ENCODE measurements at regions not wholly inside any gene's neighbourhood (a gene's known extent, or its start where the extent isn't known, plus 50 kb on each side); places are given as distances from the start of the nearest gene placed in this dataset.

DNA sequence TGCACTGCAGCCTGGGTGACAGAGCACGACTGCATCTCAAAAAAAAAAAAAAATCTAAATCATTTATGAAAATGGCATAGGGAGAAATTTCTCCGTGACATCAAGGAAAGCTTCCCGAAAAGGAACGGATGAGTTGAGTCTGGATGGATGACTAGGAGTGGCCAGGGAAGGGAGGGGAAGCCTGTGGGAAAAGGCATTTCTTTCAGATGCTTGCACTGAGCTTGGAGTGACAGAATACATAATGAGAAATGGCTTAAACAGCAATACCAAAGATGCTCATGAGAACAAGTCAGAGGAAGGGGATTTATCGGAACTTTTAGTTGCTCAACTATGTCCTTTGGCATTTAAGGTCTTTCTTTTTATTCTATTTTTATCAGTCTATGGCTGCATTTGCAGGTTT is 1369.2 kb upstream of the TMEM132C start:
- TF ChIP-seq, protein P1, sequence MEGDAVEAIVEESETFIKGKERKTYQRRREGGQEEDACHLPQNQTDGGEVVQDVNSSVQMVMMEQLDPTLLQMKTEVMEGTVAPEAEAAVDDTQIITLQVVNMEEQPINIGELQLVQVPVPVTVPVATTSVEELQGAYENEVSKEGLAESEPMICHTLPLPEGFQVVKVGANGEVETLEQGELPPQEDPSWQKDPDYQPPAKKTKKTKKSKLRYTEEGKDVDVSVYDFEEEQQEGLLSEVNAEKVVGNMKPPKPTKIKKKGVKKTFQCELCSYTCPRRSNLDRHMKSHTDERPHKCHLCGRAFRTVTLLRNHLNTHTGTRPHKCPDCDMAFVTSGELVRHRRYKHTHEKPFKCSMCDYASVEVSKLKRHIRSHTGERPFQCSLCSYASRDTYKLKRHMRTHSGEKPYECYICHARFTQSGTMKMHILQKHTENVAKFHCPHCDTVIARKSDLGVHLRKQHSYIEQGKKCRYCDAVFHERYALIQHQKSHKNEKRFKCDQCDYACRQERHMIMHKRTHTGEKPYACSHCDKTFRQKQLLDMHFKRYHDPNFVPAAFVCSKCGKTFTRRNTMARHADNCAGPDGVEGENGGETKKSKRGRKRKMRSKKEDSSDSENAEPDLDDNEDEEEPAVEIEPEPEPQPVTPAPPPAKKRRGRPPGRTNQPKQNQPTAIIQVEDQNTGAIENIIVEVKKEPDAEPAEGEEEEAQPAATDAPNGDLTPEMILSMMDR (IDR thresholded peaks at IDR 0.05) = no peak
- no peak for TF ChIP-seq EZH2 (IDR thresholded peaks at IDR 0.05)
